SW480 (cell line): ENCODE measurements at regions not wholly inside any gene's neighbourhood (a gene's known extent, or its start where the extent isn't known, plus 50 kb on each side); places are given as distances from the start of the nearest gene placed in this dataset.
"Not testable (repeated sequence)": the region's sequence is repeated elsewhere in the genome, so short reads cannot be mapped to it uniquely, and the experiment has no call there.

Experiments
- DNase-seq: peaks from one replicate; pipeline ENCODE4 v3.0.0-alpha.2; 2016; ENCODE audit warnings: low spot score

GRCh38 chr7:49611951-49612350 is 161.5 kb upstream of the VWC2 start:
- DNase-seq = no peak

- DNase-seq = no peak
These were observed 159.7 kb upstream of the VWC2 start for GRCh38 chr7:49613759-49614158.

- DNase-seq = not testable (repeated sequence)
These were observed 158.5 kb upstream of the VWC2 start for GRCh38 chr7:49614974-49615373.

- no peak for DNase-seq
These were observed 155.4 kb upstream of the VWC2 start for GRCh38 chr7:49618028-49618427.

GRCh38 chr7:49623943-49624342 is 149.5 kb upstream of the VWC2 start:
- DNase-seq = no peak

- DNase-seq = no peak
These were observed 148.8 kb upstream of the VWC2 start for GRCh38 chr7:49624611-49625010.

- DNase-seq = no peak
These were observed 142.9 kb upstream of the VWC2 start for GRCh38 chr7:49630513-49630912.

- DNase-seq = no peak
These were observed 142.2 kb upstream of the VWC2 start for GRCh38 chr7:49631071-49631815.

GRCh38 chr7:49631960-49632359 is 141.5 kb upstream of the VWC2 start:
- no peak for DNase-seq

- no peak for DNase-seq
These were observed 137.6 kb upstream of the VWC2 start for GRCh38 chr7:49635800-49636199.

- no peak for DNase-seq
These were observed 137.0 kb upstream of the VWC2 start for GRCh38 chr7:49636400-49636799.

GRCh38 chr7:49638166-49638565 is 135.3 kb upstream of the VWC2 start:
- no peak for DNase-seq

- no peak for DNase-seq
These were observed 134.3 kb upstream of the VWC2 start for GRCh38 chr7:49639068-49639593.

GRCh38 chr7:49639808-49640207 is 133.6 kb upstream of the VWC2 start:
- DNase-seq = no peak

GRCh38 chr7:49643321-49643720 is 130.1 kb upstream of the VWC2 start:
- DNase-seq = no peak

GRCh38 chr7:49643736-49644135 is 129.7 kb upstream of the VWC2 start:
- DNase-seq = no peak

GRCh38 chr7:49644396-49645166 is 128.9 kb upstream of the VWC2 start:
- no peak for DNase-seq

- no peak for DNase-seq
These were observed 128.1 kb upstream of the VWC2 start for GRCh38 chr7:49645296-49645695.

GRCh38 chr7:49660170-49660783 is 113.2 kb upstream of the VWC2 start:
- DNase-seq = no peak

GRCh38 chr7:49660976-49661375 is 112.5 kb upstream of the VWC2 start:
- no peak for DNase-seq

GRCh38 chr7:49665963-49666362 is 107.5 kb upstream of the VWC2 start:
- DNase-seq = not testable (repeated sequence)

- DNase-seq = no peak
These were observed 106.7 kb upstream of the VWC2 start for GRCh38 chr7:49666764-49667163.

- no peak for DNase-seq
These were observed 104.2 kb upstream of the VWC2 start for GRCh38 chr7:49669285-49669684.
